ENCODE measurements at regions not wholly inside any gene's neighbourhood (a gene's known extent, or its start where the extent isn't known, plus 50 kb on each side); places are given as distances from the start of the nearest gene placed in this dataset.

- DNase-seq (ENCODE audit: extremely low read depth, low read depth) = no peak
- no peak for TF ChIP-seq CTCF (IDR thresholded peaks at IDR 0.05; ENCODE audit: low read depth, low read length)
Observed at GRCh38 chr22:49267996-49268395, 559.7 kb downstream of the BRD1 start.

GRCh38 chr22:49266561-49267519 lies 560.8 kb downstream of the BRD1 start:
- no peak for DNase-seq (ENCODE audit: extremely low read depth, low read depth)
- no peak for TF ChIP-seq CTCF (IDR thresholded peaks at IDR 0.05; ENCODE audit: low read depth, low read length)

GRCh38 chr22:49264696-49265095 lies 563.0 kb downstream of the BRD1 start:
- TF ChIP-seq CTCF (IDR thresholded peaks at IDR 0.05; ENCODE audit: low read depth, low read length) = no peak
- no peak for DNase-seq (ENCODE audit: extremely low read depth, low read depth)

- TF ChIP-seq CTCF (IDR thresholded peaks at IDR 0.05; ENCODE audit: low read depth, low read length) = no peak
Observed at GRCh38 chr22:49263101-49263500, 564.6 kb downstream of the BRD1 start.

GRCh38 chr22:49262167-49262566 lies 565.5 kb downstream of the BRD1 start:
- no peak for TF ChIP-seq CTCF (IDR thresholded peaks at IDR 0.05; ENCODE audit: low read depth, low read length)
- no peak for DNase-seq (ENCODE audit: extremely low read depth, low read depth)

More at GRCh38 chr22:49263101-49263500, 564.6 kb downstream of the BRD1 start:
- no peak for DNase-seq (ENCODE audit: extremely low read depth, low read depth)

GRCh38 chr22:49261616-49262015 lies 566.1 kb downstream of the BRD1 start:
- DNase-seq (ENCODE audit: extremely low read depth, low read depth) = no peak
- TF ChIP-seq CTCF (IDR thresholded peaks at IDR 0.05; ENCODE audit: low read depth, low read length) = no peak
